IMR-90 (cell line): ENCODE measurements at regions not wholly inside any gene's neighbourhood (a gene's known extent, or its start where the extent isn't known, plus 50 kb on each side); places are given as distances from the start of the nearest gene placed in this dataset.

Experiments
- ATAC-seq: fragments of 200-7000 bp; cut with Tn5 transposase; 2 replicates; pipeline ENCODE4 v1.9.1; 2020; ENCODE audit warnings: low read depth, mild to moderate bottlenecking, moderate library complexity
- BruUV-seq: library from RNA; stranded (reverse); fragments of 400-500 nt; replicated peaks from 2 replicates; lab custom pipeline; 2021; lab: Mats Ljungman, UMichigan
- CTCF ChIA-PET: fragments of 300-600 bp; formaldehyde crosslinking; extraction: SDS; loops from one replicate; lab custom pipeline; 2021; ENCODE audit warnings: antibody characterized with exemption; lab: Yijun Ruan, JAX
- POLR2A ChIA-PET: fragments of 300-600 bp; sonication (Branson Sonifier 250); formaldehyde crosslinking; loops from one replicate; lab custom pipeline; 2022; ENCODE audit warnings: antibody characterized with exemption; ENCODE audit not compliant: unreplicated experiment; lab: Charles Lee
- DNase-seq: peaks from one replicate; pipeline ENCODE4 v3.0.0; 2013
- H2AFZ ChIP-seq: replicated peaks from 2 replicates; pipeline ENCODE3; 2013; ENCODE audit warnings: low read length, mild to moderate bottlenecking; ENCODE audit not compliant: poor library complexity
- H2AK5ac ChIP-seq: 2 replicates; pipeline ENCODE4 v1.6.1; 2013; ENCODE audit warnings: low read depth, low read length, inconsistent platforms
- H2AK9ac ChIP-seq: replicated peaks from 2 replicates; pipeline ENCODE3; 2013; ENCODE audit warnings: mild to moderate bottlenecking, low read depth, low read length, moderate library complexity; ENCODE audit not compliant: poor library complexity
- H2BK120ac ChIP-seq: 2 replicates; pipeline ENCODE4 v1.6.1; 2013; ENCODE audit warnings: low read depth, low read length, inconsistent platforms
- H2BK15ac ChIP-seq: 3 replicates; pipeline ENCODE4 v1.6.1; 2013; ENCODE audit warnings: low read depth, low read length, inconsistent platforms
- H2BK20ac ChIP-seq: 2 replicates; pipeline ENCODE4 v1.6.1; 2013; ENCODE audit warnings: low read depth, mild to moderate bottlenecking, inconsistent platforms, low read length, moderate library complexity
- H2BK5ac ChIP-seq: 2 replicates; pipeline ENCODE4 v1.6.1; 2013; ENCODE audit warnings: mild to moderate bottlenecking, low read depth, low read length, inconsistent platforms; ENCODE audit not compliant: poor library complexity, severe bottlenecking
- H3K14ac ChIP-seq: replicated peaks from 2 replicates; pipeline ENCODE4 v1.6.1; 2013; ENCODE audit warnings: low read depth, low read length, inconsistent platforms
- H3K18ac ChIP-seq: 2 replicates; pipeline ENCODE4 v1.6.1; 2013; ENCODE audit warnings: low read depth, low read length, control low read depth
- H3K23ac ChIP-seq: 2 replicates; pipeline ENCODE4 v1.6.1; 2013; ENCODE audit warnings: low read depth, low read length, inconsistent platforms
- H3K27ac ChIP-seq: 2 replicates; pipeline ENCODE4 v1.5.1; 2013; ENCODE audit warnings: mild to moderate bottlenecking, control low read depth, low read length; ENCODE audit not compliant: insufficient read depth
- H3K27me3 ChIP-seq: 2 replicates; pipeline ENCODE4 v1.6.1; 2013; ENCODE audit warnings: low read length; ENCODE audit not compliant: control insufficient read depth, insufficient read depth
- H3K36me3 ChIP-seq: 2 replicates; pipeline ENCODE4 v1.6.1; 2013; ENCODE audit warnings: low read length, mixed read lengths; ENCODE audit not compliant: control insufficient read depth, insufficient read depth
- H3K4ac ChIP-seq: 2 replicates; pipeline ENCODE4 v1.6.1; 2013; ENCODE audit warnings: low read depth, low read length, inconsistent platforms
- H3K4me1 ChIP-seq: 2 replicates; pipeline ENCODE4 v1.6.1; 2013; ENCODE audit warnings: low read length, mixed read lengths; ENCODE audit not compliant: control insufficient read depth, insufficient read depth
- H3K4me2 ChIP-seq: 2 replicates; pipeline ENCODE4 v1.6.1; 2013; ENCODE audit warnings: low read depth, mild to moderate bottlenecking, control low read depth, low read length, moderate library complexity
- H3K4me3 ChIP-seq: 2 replicates; pipeline ENCODE4 v1.5.1; 2013; ENCODE audit warnings: low read depth, mild to moderate bottlenecking, control low read depth, low read length, moderate library complexity; ENCODE audit not compliant: insufficient read depth
- H3K56ac ChIP-seq: 2 replicates; pipeline ENCODE4 v1.6.1; 2013; ENCODE audit warnings: low read length, inconsistent platforms; ENCODE audit not compliant: insufficient read depth; ENCODE audit errors: extremely low read depth
- H3K79me1 ChIP-seq, 2 experiments: 2 replicates each; pipeline ENCODE4 v1.6.1; 2013; ENCODE audit warnings: low read length in 2 of 2, inconsistent platforms in 1 of 2, low read depth in 1 of 2
- H3K9ac ChIP-seq: 2 replicates; pipeline ENCODE4 v1.6.1; 2013; ENCODE audit warnings: low read depth, low read length, control low read depth
- H3K9me1 ChIP-seq: 2 replicates; pipeline ENCODE4 v1.6.1; 2013; ENCODE audit warnings: low read length, inconsistent platforms; ENCODE audit not compliant: insufficient read depth
- H3K9me3 ChIP-seq: 2 replicates; pipeline ENCODE4 v1.6.1; 2013; ENCODE audit warnings: low read length; ENCODE audit not compliant: control insufficient read depth, insufficient read depth
- H4K20me1 ChIP-seq: 2 replicates; pipeline ENCODE4 v1.6.1; 2013; ENCODE audit warnings: low read length, inconsistent platforms; ENCODE audit not compliant: insufficient read depth
- H4K5ac ChIP-seq: 2 replicates; pipeline ENCODE4 v1.6.1; 2013; ENCODE audit warnings: mild to moderate bottlenecking, low read depth, low read length, control low read depth
- H4K8ac ChIP-seq, 2 experiments: 2 replicates each; pipeline ENCODE4 v1.6.1; 2013; ENCODE audit warnings: low read depth in 2 of 2, low read length in 2 of 2, control low read depth in 1 of 2, inconsistent platforms in 1 of 2
- H4K91ac ChIP-seq: 2 replicates; pipeline ENCODE4 v1.6.1; 2013; ENCODE audit warnings: low read depth, low read length, inconsistent platforms; ENCODE audit not compliant: insufficient read depth
- MXI1 ChIP-seq: IDR thresholded peaks from 2 replicates; pipeline ENCODE4 v1.6.1; 2012; ENCODE audit warnings: low read depth, mild to moderate bottlenecking, low read length, moderate library complexity, borderline replicate concordance
- WGBS, 2 experiments: methylation state at CpG; one replicate each; pipeline versions ENCODE4 v1.1.5 to v1.1.7; 2013; ENCODE audit warnings: missing lambda C conversion rate in 2 of 2; ENCODE audit not compliant: insufficient read length in 1 of 2; ENCODE audit errors: extremely low coverage in 2 of 2; 5-methylcytosine and 5-hydroxymethylcytosine counted together
- dilution Hi-C: fragments of 300-500 bp; cut with HindIII; formaldehyde crosslinking; loops from one replicate; pipeline ENCODE4 v1.14.3; 2018; ENCODE audit warnings: low sequenced_read_pairs; ENCODE audit not compliant: unreplicated experiment
- in situ Hi-C: fragments of 300-500 bp; cut with MboI; formaldehyde crosslinking; loops from 3 replicates; pipeline ENCODE4 v1.14.3; 2019; ENCODE audit warnings: low sequenced_read_pairs, inconsistent platforms, mixed read lengths
- intact Hi-C: fragments of 100-400 bp; cut with micrococcal nuclease; formaldehyde crosslinking; loops from 2 replicates; pipeline ENCODE4 v1.10.0; 2022

DNA sequence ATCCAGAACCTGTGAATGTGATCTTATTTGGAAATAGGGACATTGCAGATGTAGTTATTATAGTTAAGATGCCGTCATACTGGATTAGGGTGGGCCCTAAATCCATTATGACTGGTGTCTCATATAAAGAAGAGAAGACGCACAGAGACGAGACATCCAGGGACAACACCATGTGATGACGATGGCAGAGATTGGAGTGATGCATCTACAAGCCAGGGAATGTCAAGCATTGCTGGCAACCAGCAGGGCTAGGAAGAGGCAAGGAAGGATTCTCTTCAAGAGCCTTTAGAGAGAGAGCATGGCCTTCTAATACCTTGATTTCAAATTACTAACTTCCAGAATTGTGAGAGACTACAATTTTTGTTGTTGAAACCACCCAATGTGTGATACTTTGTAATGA, 345.8 kb downstream of the PTEN start:
- BruUV-seq: no TSS peak
- POLR2A ChIA-PET: no interaction called here
- H3K23ac ChIP-seq: no peak overlapping the region
- no peaks in the 10 kb centered on the region for H3K9me1 ChIP-seq
- no peak overlapping the region for H2AFZ ChIP-seq
- no peak overlapping the region for H3K4me3 ChIP-seq
- no peak overlapping the region for H4K91ac ChIP-seq
- no peak overlapping the region for H2AK9ac ChIP-seq
- no peak overlapping the region for H4K8ac ChIP-seq
- CTCF ChIA-PET: no interaction called here
- in situ Hi-C loops (no loop called here), intact Hi-C loops (no loop called here), dilution Hi-C loops (no loop called here)
- no peak overlapping the region for H3K18ac ChIP-seq
- no peaks in the 10 kb centered on the region for H3K36me3 ChIP-seq
- DNase-seq (no peak), ATAC-seq (no peak)
- H3K9ac ChIP-seq: no peak overlapping the region
- H3K27me3 ChIP-seq: no peaks in the 10 kb centered on the region
- no peak for TF ChIP-seq MXI1
- no peak overlapping the region for H2AK5ac ChIP-seq
- H3K4ac ChIP-seq: no peak overlapping the region
- H3K9me3 ChIP-seq: no peaks in the 10 kb centered on the region
- no peaks in the 10 kb centered on the region for H4K20me1 ChIP-seq
- H3K14ac ChIP-seq: no peak overlapping the region
- no peak overlapping the region for H4K5ac ChIP-seq
- no peak overlapping the region for H3K56ac ChIP-seq
- H2BK15ac ChIP-seq: no peak overlapping the region
- no peak overlapping the region for H2BK120ac ChIP-seq
- H3K27ac ChIP-seq: no peak overlapping the region
- WGBS, 2 experiments: 95% methylated on average over 3 of the region's 4 CpGs; no CpG with 5 or more reads in 1 of the 2 experiments
- no peaks in the 10 kb centered on the region for H3K79me1 ChIP-seq
- no peak overlapping the region for H2BK20ac ChIP-seq
- H3K4me1 ChIP-seq: peaks cover 2% of the 10 kb centered on the region; the same call in 1 of the 2 replicates
- no peak overlapping the region for H2BK5ac ChIP-seq
- no peak overlapping the region for H3K4me2 ChIP-seq
